ENCODE measurements at regions not wholly inside any gene's neighbourhood (a gene's known extent, or its start where the extent isn't known, plus 50 kb on each side); places are given as distances from the start of the nearest gene placed in this dataset.

DNA sequence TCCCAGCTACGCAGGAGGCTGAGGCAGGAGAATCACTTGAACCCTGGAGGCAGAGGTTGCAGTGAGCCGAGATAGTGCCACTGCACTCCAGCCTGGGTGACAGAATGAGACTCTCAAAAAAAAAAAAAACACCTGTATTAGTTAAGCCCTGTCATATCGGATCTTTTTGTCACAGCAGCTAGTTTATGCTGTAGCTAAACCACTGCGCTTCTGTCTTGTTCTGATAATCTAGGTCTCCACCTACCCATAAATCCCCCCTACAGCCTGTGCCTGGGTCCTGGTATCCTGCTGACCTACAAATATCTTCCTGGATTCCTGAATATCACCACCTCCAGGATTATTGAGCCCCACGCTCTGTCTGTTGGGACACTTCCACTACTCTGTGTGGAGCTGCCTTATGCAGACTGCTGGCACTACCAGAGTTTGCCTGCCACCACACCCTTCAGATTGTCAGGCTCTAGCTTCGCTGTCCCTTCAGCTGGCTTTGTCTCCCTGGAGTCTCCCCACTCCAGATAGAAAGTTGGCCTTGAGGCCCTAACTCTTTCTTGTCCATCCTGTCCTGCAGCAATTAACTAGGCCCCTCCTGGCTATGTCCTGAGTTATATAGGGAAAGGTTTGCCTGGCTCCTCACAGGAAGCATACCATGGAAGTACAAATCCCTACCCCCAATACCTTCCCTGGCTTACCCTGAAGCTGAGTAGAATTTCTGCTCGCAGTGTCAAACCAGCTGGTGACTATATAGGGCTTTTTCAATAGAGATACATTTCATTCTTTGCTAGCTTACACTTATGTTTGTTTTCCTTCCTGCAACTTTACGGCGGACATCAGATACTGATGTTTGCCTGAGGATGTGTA lies 136.0 kb upstream of the SERTAD2 start:
- TF ChIP-seq POLR2AphosphoS5 (IDR thresholded peaks at IDR 0.05; ENCODE audit: low read depth, low read length) (no peak), POLR2A (IDR thresholded peaks at IDR 0.05; ENCODE audit: low read depth, low read length) (no peak)
